Fibroblast of villous mesenchyme (primary cell): ENCODE measurements at regions not wholly inside any gene's neighbourhood (a gene's known extent, or its start where the extent isn't known, plus 50 kb on each side); places are given as distances from the start of the nearest gene placed in this dataset.

Source experiments
- DNase-seq: peaks from one replicate; pipeline ENCODE4 v3.0.0-alpha.2; 2010; ENCODE audit warnings: low read depth
- H3K4me3 ChIP-seq: 2 replicates; pipeline ENCODE4 v1.5.1; 2011; ENCODE audit warnings: low read depth, mild to moderate bottlenecking, low read length
- TF ChIP-seq, protein P1 (sequence below): IDR thresholded peaks from 2 replicates; pipeline ENCODE4 v1.5.1; 2012; ENCODE audit warnings: low read depth, mild to moderate bottlenecking, low read length; ENCODE audit not compliant: insufficient read depth

DNA sequence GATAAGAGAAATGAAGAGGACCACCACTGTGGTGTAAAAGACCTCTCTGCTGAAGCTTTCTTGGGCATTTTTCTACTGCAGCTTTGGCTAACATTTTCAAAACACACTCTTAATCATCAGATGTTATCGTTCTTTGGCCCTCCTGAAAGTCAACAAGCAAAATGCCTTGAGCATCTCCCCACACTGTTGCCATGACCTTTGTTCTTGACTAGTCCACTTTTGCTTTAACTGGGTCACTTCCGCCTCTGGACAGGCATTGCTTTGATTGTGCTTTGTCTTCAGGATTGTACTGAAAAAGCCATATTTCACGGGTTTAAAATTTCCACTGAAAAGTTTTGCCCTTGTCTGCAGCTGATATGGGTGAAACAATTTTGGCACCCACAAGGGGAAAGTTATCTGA is 107.8 kb upstream of the CXCL12 start:
- peak; percentile 62 for DNase-seq
- TF ChIP-seq, protein P1, sequence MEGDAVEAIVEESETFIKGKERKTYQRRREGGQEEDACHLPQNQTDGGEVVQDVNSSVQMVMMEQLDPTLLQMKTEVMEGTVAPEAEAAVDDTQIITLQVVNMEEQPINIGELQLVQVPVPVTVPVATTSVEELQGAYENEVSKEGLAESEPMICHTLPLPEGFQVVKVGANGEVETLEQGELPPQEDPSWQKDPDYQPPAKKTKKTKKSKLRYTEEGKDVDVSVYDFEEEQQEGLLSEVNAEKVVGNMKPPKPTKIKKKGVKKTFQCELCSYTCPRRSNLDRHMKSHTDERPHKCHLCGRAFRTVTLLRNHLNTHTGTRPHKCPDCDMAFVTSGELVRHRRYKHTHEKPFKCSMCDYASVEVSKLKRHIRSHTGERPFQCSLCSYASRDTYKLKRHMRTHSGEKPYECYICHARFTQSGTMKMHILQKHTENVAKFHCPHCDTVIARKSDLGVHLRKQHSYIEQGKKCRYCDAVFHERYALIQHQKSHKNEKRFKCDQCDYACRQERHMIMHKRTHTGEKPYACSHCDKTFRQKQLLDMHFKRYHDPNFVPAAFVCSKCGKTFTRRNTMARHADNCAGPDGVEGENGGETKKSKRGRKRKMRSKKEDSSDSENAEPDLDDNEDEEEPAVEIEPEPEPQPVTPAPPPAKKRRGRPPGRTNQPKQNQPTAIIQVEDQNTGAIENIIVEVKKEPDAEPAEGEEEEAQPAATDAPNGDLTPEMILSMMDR = no peak
- no peak overlapping the region for H3K4me3 ChIP-seq

DNA sequence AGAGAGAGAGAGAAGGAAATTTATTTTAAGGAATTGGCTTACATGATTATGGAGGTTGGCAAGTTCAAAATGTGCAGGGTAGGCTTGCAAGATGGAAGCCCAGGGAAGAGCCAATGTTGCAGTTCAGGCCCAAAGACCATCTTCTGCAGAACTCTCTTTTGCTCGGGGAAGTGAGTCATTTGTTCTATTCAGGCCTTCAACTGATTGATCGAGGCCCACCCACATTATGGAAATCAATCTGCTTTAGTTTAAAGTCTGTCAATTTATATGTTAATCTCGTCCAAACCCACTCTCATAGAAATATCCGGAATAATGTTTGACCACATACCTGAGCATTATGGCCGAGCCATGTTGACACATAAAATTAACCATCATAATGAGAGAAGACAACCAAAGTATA is 113.3 kb upstream of the CXCL12 start:
- TF ChIP-seq, protein P1 = no peak
- DNase-seq = no peak
- H3K4me3 ChIP-seq = no peak overlapping the region

DNA sequence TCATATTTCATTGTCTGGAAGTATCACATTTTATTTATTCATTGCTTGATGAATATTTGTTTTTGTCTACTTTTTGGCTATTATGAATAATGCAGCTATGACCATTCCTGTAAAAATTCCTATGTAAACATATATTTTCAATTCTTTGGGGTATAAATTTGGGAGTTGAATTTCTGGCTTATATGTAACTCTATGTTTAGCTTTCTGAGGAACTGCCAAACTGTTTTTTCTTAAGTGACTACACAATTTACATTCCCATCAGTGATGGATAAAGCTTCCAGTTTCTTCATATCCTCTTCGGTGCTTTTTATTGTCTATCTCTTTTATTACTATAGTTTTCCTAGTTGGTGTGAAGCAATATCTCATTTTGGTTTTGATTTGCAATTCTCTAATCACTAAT is 115.6 kb upstream of the CXCL12 start:
- DNase-seq = no peak
- H3K4me3 ChIP-seq = no peak overlapping the region
- TF ChIP-seq, protein P1 = no peak

DNA sequence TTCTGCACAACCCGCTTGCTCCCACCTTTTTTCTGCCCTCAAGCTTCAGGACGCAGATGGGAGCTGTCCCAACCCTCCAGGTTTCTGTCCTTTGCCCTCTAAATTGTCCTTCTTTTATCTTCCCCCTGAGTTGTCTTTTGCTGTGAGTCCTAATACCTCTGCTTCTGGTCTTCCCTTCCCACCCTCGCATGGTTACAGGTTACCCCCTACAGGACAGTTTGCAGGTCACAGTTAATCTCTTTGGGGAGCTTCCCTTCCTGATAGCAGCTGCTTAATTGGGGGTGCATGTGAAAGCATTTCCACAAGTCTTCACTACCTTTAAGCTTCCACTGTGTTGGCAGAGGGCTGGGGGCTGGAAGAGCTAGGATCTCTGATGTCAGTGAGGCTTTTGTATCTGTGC is 121.5 kb upstream of the CXCL12 start:
- H3K4me3 ChIP-seq = no peak overlapping the region
- TF ChIP-seq, protein P1 = no peak
- no peak for DNase-seq

DNA sequence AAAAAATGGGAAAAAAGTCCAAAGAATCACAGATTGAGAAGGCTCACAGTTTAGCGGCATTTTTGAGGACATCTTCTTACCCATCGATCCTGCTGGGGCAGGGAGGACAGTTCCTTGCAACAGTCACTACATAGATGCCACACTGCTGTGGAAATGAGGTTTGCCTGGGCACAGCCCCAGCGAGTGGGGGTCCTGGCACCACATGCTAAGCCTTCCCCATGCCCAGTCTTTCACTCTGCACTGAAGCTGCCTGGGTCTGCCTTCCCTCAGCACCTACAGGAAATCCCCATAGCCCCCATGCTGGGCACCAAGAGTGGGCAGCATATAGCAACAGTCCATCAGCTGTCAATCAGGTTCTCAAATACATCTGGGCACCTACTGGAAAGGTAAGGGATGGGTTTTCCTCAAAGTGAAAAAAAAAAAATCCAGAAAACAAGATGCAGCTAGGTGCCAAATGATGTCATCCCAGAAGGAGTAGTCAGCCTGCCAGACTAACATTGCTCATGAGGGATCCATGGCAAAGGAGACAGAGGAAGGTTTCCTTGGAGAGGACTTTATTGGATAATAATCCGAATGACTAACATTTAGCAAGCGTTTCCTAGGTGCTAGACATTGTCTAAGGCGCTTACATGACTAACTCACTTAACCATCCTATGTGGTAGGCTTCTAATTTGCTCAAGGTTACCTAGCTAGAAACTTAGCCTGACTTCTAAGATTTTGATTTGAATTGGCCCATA is 125.7 kb upstream of the CXCL12 start:
- DNase-seq = no peak
- no peak overlapping the region for H3K4me3 ChIP-seq
- TF ChIP-seq, protein P1 = no peak

DNA sequence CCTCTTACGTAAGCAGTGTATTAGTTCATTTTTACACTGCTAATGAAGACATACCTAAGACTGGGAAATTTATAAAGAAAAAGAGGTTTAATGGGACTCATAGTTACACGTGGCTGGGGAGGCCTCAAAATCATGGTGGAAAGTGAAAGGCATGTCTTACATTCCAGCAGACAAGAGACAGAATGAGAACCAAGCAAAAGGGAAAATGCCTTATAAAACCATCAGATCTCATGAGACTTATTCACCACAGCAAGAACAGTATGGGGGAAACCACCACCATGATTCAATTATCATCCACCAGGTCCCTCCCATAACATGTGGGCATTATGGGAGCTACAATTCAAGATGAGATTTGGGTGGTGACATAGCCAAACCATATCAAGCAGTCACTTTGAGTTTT is 126.3 kb upstream of the CXCL12 start:
- TF ChIP-seq, protein P1 = no peak
- no peak for DNase-seq

DNA sequence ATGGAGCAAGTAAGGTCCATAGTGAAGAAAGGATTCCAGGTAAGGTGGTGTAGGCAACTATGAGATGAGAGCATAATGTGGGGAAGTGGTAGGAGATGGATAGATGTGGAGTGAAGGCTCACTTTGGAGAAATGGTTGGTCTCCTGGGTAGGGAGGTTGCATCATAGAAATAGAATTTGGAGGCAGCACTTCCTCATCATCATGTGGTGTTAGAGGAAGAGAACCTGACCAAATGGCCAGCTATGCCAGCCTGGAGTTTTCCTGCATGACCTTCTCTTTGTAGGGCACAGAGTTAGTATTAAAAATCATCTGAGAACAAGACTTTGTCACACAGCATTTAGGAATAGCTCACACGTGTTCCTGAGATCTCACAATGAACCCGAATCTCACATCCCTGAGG is 126.7 kb upstream of the CXCL12 start:
- DNase-seq = no peak
- TF ChIP-seq, protein P1 = no peak
- no peak overlapping the region for H3K4me3 ChIP-seq

More for the DNA sequence above, 126.3 kb upstream of the CXCL12 start:
- no peak overlapping the region for H3K4me3 ChIP-seq
